Stimulated activated memory B cell treated with anti-CD40 and anti-IgM and Interleukin-4, amounts not matched to agents 10 μg/mL and 1 μg/mL and 100 μg/mL, for 72 hours (primary cell): ENCODE measurements at regions not wholly inside any gene's neighbourhood (a gene's known extent, or its start where the extent isn't known, plus 50 kb on each side); places are given as distances from the start of the nearest gene placed in this dataset.

Experiments
- ATAC-seq: fragments of 150-1000 bp; cut with Tn5 transposase; 2 replicates; pipeline ENCODE4 v1.10.0; 2021
- H3K27ac Mint-ChIP-seq: one replicate; pipeline ENCODE4 v1.8.0; 2022; ENCODE audit warnings: mild to moderate bottlenecking, mixed read lengths
- H3K27me3 Mint-ChIP-seq: one replicate; pipeline ENCODE4 v1.8.0; 2022; ENCODE audit warnings: mixed read lengths
- H3K36me3 Mint-ChIP-seq: one replicate; pipeline ENCODE4 v1.8.0; 2022; ENCODE audit warnings: mixed read lengths
- H3K4me1 Mint-ChIP-seq: one replicate; pipeline ENCODE4 v1.8.0; 2022; ENCODE audit warnings: mixed read lengths
- H3K4me3 Mint-ChIP-seq: one replicate; pipeline ENCODE4 v1.8.0; 2022; ENCODE audit warnings: mild to moderate bottlenecking, moderate library complexity, mixed read lengths
- H3K9me3 Mint-ChIP-seq: one replicate; pipeline ENCODE4 v1.8.0; 2022; ENCODE audit warnings: mixed read lengths

DNA sequence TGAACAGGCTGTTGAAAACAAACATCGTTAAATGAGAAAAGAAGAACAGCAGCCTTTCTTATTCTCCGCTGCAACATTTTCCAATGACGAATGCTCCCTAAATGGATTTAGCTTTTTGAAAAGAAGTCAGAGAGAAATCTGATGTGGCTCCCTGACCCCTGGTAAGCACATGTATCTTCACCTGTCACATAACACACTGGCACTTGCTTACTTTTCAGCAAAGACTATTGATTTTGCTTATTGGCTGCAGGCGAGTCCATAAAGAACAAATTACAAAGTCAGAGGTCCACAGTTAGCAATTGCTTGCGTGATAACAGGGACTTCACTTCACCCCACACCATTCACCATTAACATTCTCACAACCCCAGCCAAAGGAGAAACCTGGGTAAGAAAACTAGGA, 362.8 kb downstream of the GPATCH2 start:
- no peak for ATAC-seq
- Mint-ChIP-seq H3K9me3 (no peaks in the 10 kb centered on the region), H3K27me3 (no peaks in the 10 kb centered on the region), H3K27ac (no peak overlapping the region), H3K4me1 (no peaks in the 10 kb centered on the region), H3K4me3 (no peak overlapping the region), H3K36me3 (no peaks in the 10 kb centered on the region)

DNA sequence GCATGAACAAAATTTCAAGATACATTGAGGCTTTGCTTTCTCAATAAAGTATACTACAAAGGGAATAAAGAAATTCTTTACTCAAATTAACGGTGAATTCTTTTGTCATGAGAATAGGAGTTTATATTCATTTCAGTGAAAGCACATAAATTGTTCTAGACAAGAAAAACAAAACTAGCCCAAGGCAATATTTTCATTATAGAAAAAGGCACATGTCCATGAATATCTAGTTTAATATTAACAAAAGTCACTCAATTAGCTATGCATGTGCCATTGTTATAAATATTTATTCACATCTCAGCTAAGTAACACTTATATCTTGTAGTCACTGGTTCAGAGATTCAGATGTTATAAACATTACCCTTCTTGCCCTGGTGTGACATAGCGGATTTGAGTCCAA, 369.3 kb downstream of the GPATCH2 start:
- Mint-ChIP-seq H3K4me3 (no peak overlapping the region), H3K4me1 (no peaks in the 10 kb centered on the region), H3K36me3 (no peaks in the 10 kb centered on the region), H3K27me3 (no peaks in the 10 kb centered on the region), H3K27ac (no peak overlapping the region), H3K9me3 (no peaks in the 10 kb centered on the region)
- ATAC-seq: no peak

DNA sequence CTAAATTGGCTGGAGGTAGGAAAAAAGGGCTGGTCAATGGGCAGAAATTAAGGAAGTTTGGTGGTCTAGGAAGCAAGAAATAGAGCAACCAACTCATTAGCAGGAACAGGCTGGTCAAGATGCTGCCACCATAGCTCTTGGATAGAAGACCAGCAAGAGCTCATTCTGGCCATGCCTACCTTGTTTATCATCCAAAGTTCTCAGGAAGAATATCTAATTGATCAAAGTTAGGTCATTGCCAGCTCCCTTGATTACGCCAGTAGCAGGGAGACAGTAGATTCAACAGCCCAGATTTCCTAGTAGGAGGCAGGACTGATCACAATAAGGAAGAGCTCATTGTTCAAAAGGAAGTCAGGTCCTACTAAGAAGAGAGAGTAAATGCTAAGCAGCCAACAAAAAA, 370.2 kb downstream of the GPATCH2 start:
- H3K9me3 Mint-ChIP-seq: no peaks in the 10 kb centered on the region
- no peaks in the 10 kb centered on the region for H3K4me1 Mint-ChIP-seq
- H3K27ac Mint-ChIP-seq: no peak overlapping the region
- ATAC-seq: no peak
- no peaks in the 10 kb centered on the region for H3K27me3 Mint-ChIP-seq
- no peaks in the 10 kb centered on the region for H3K36me3 Mint-ChIP-seq
- H3K4me3 Mint-ChIP-seq: no peak overlapping the region

DNA sequence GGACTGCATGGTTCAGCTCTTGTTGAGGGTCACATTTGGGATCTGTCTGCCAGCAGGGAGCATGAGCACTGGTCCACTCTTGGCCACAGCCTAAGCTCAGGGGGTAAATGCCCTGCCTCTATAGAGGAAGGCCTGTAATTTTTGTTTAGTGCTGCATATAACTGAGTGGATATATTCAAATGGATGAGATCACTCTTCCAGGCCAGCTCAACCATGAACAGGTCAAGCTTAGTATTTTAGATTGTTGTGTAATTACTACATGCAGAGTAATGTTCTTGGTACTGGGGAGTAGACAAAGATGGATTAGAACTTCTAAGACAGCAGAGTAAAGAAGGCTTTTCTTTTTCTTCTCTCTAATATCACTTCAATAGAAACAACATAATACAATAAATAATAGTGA, 376.9 kb downstream of the GPATCH2 start:
- no peaks in the 10 kb centered on the region for H3K27me3 Mint-ChIP-seq
- H3K36me3 Mint-ChIP-seq: no peaks in the 10 kb centered on the region
- no peaks in the 10 kb centered on the region for H3K4me1 Mint-ChIP-seq
- H3K4me3 Mint-ChIP-seq: no peak overlapping the region
- no peak overlapping the region for H3K27ac Mint-ChIP-seq
- no peaks in the 10 kb centered on the region for H3K9me3 Mint-ChIP-seq
- ATAC-seq: no peak

DNA sequence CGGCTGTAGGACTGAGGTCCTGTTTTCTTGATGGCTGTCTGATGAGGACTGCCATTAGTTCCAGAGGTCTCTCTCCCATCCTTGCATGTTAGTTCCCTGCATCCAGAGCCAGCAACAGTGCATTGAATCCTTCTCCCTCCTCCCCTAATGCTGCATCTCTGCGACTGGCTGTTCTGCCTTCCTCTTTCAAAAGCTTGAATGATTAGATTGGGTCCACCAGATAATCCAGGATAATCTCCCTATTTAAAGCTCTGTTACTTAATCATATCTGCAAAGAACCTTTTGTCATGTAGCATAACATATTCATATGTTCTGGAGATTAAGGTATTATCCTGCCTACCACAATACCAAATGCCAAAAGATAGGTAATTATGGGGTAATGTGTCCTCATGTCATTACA, 377.5 kb downstream of the GPATCH2 start:
- ATAC-seq: no peak
- Mint-ChIP-seq H3K27me3 (no peaks in the 10 kb centered on the region), H3K36me3 (no peaks in the 10 kb centered on the region), H3K4me3 (no peak overlapping the region), H3K9me3 (no peaks in the 10 kb centered on the region), H3K27ac (no peak overlapping the region), H3K4me1 (no peaks in the 10 kb centered on the region)

DNA sequence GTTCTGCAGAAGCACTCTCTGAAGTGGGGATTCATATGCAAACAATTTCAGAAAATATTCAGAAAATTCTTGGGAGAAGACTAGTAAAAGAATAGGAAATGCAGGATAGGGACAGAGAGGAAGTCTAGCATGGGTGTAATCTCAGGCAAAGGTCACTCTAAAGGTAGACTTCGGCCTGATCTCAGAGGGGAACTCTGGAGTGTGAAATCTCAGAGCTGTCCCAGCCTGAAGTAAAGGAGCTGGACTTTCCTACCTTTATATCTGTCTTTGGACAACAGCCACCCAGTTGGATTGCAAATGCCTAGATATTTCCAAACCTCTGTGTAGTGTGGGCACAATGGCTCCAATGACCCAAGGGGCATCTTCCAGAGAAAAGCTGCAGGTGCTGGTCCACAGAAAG, 379.8 kb downstream of the GPATCH2 start:
- Mint-ChIP-seq H3K36me3 (no peaks in the 10 kb centered on the region), H3K9me3 (no peaks in the 10 kb centered on the region), H3K27me3 (no peaks in the 10 kb centered on the region), H3K27ac (no peak overlapping the region), H3K4me3 (no peak overlapping the region), H3K4me1 (no peaks in the 10 kb centered on the region)
- ATAC-seq: no peak

DNA sequence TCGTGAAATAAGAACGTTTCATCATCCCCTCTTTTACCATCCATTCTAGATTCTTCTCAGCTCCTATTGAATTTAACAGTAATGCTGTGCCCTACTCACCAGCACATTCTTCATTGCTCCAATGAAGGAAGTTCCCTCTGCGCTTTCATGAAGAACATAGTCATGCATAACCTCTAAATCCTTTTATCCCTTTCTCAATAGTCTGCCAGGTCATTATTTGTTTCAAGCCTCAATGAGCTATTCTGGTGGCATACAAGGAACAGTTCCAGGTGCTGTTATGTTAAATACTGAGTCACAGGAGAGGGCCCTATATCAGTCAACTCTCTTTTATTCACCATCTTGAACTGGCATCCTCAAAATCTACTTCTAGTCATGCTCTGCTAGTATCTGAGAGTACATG, 381.0 kb downstream of the GPATCH2 start:
- H3K9me3 Mint-ChIP-seq: no peaks in the 10 kb centered on the region
- H3K36me3 Mint-ChIP-seq: no peaks in the 10 kb centered on the region
- H3K4me3 Mint-ChIP-seq: no peak overlapping the region
- H3K27me3 Mint-ChIP-seq: no peaks in the 10 kb centered on the region
- H3K4me1 Mint-ChIP-seq: no peaks in the 10 kb centered on the region
- no peak overlapping the region for H3K27ac Mint-ChIP-seq
- no peak for ATAC-seq

DNA sequence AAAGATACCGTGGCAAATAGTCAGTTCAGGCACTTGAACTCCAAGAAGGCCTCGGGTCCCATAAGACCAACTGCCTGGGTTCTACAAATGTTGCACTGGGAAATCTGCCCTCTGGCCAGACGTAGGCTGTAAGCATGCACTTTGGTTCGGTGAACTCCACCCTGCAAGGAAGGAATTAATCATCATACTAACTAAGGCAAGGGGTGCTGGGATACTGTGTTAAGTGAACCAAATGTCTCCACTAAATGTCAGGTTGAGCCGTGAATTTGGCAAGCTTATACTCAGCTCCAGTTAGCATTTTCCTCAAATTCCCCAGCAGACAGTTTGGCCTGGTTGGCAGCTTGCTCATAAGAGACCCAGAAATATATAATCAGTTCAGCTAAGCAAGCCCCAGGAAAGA, 385.9 kb downstream of the GPATCH2 start:
- no peak overlapping the region for H3K27ac Mint-ChIP-seq
- H3K4me3 Mint-ChIP-seq: no peak overlapping the region
- ATAC-seq: no peak
- H3K36me3 Mint-ChIP-seq: no peaks in the 10 kb centered on the region
- H3K27me3 Mint-ChIP-seq: no peaks in the 10 kb centered on the region
- H3K4me1 Mint-ChIP-seq: no peaks in the 10 kb centered on the region
- H3K9me3 Mint-ChIP-seq: no peaks in the 10 kb centered on the region

DNA sequence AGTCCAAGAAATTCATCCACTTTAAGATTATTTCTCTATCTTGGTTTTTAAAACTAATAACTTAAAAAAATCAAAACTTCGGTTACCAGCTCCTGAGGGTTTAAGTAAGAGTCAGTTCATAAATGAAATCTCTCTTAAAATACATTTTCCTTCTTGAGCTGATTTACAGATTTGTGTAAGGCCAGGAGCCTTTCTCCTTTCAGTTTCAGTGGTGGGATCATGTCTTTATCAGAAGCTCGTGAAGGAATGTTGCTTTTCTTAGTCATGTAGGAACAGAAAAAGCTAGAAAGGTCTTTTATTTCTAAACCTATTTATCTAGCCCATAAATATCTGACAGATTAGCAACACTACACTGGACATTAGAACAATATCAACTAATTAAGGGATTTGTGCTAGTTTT, 390.2 kb downstream of the GPATCH2 start:
- no peak for ATAC-seq
- Mint-ChIP-seq H3K36me3 (no peaks in the 10 kb centered on the region), H3K4me1 (no peaks in the 10 kb centered on the region), H3K27me3 (no peaks in the 10 kb centered on the region), H3K4me3 (no peak overlapping the region), H3K27ac (no peak overlapping the region), H3K9me3 (no peaks in the 10 kb centered on the region)

DNA sequence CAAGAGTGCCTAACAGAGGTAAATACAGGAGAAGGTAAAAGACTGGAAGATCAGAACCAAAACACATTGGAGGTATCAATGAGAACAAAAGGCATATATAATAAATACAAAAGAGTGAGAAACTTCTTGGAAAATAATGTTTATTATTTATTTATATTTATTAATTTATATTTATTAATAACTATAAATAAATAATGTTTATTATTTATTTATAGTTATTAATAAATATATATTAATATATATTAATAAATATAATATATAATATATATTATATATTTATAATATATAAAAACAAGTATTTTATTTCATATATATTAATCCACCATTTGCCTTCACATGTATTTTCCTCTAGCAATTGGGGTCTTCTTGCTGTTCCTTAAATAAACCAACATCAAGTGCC, 391.9 kb downstream of the GPATCH2 start:
- Mint-ChIP-seq H3K27ac (no peak overlapping the region), H3K4me3 (no peak overlapping the region), H3K27me3 (no peaks in the 10 kb centered on the region), H3K9me3 (no peaks in the 10 kb centered on the region), H3K4me1 (no peaks in the 10 kb centered on the region), H3K36me3 (no peaks in the 10 kb centered on the region)
- ATAC-seq: no peak

DNA sequence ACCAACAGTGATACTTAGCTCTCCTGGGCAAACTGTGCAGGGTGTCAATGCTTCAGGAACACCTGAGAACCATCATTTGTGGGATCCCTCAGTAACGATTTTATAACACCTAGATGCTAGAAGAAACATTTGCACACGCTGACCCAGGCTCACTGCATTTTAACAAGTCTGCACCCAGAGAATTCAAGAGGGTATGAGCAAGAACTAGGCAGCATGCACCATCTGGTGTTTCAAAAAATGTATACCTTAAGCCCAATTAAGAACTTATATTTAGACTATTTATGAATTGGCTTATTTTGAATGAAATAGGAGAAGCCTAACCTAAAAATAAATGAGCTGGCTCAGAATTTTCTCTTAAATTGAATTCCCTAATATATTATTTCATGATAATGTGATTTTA, 400.5 kb downstream of the GPATCH2 start:
- H3K4me3 Mint-ChIP-seq: no peak overlapping the region
- H3K36me3 Mint-ChIP-seq: no peaks in the 10 kb centered on the region
- H3K27me3 Mint-ChIP-seq: no peaks in the 10 kb centered on the region
- H3K27ac Mint-ChIP-seq: no peak overlapping the region
- H3K4me1 Mint-ChIP-seq: no peaks in the 10 kb centered on the region
- H3K9me3 Mint-ChIP-seq: peaks cover 6% of the 10 kb centered on the region
- no peak for ATAC-seq

DNA sequence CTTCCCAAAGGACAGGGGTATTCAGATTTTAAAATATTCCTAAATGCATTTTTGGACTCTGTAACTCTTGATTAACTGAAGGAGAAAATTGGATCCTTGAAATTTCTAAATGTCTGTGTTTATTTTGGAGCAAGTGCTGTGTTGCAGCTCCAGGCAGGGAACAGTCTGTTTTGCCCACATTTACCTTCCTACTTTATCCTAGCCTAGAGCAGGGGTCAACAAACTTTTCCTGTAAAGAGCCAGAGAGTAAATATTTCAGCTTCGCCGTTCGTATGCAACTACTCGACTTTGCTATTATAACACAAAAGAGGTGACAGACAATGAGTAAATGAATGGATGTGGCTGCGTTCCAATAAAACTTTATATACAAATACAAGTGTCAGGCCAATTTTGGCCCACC, 402.2 kb downstream of the GPATCH2 start:
- no peak overlapping the region for H3K27ac Mint-ChIP-seq

DNA sequence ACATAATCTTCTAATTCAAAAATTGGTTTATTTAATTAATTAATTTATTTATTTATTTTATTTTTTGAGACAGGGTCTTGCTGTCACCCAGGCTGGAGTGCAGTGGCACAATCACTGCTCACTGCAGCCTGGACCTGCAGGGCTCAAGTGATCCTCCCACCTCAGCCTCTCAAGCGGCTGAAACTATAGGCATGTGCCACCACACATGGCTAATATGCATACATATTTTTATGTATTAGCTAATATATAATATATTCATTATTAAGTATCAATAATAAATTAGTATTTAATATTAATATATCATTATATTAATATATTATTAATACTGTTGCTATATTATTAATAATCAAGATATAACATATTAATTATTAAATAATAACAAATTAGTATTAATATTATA, 406.7 kb downstream of the GPATCH2 start:
- no peaks in the 10 kb centered on the region for H3K4me1 Mint-ChIP-seq

More for the DNA sequence above, 402.2 kb downstream of the GPATCH2 start:
- no peak for ATAC-seq
- H3K4me1 Mint-ChIP-seq: no peaks in the 10 kb centered on the region
- H3K4me3 Mint-ChIP-seq: no peak overlapping the region
- H3K9me3 Mint-ChIP-seq: peaks cover 6% of the 10 kb centered on the region
- no peaks in the 10 kb centered on the region for H3K27me3 Mint-ChIP-seq
- H3K36me3 Mint-ChIP-seq: no peaks in the 10 kb centered on the region

DNA sequence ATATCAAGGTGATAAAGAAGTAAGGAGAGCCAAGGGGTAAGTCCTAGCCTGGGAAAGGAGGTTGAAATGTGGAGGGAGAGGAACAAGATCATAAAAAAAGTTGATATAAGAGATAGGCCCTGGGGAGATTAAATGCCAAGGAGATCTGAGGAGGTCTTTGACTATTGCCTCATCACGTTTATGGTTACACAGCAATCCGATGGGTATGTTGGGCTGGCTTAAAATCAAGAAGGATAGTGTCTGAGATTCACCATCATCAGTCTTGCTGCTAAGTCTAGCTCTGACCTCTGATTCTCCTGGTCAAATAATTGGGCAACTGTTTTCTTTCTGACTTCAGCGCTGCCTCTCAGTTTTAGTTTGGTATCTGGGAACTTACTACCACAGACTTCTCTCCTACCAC, 416.3 kb downstream of the GPATCH2 start:
- H3K4me3 Mint-ChIP-seq: no peak overlapping the region
- no peak overlapping the region for H3K27ac Mint-ChIP-seq
- H3K4me1 Mint-ChIP-seq: no peaks in the 10 kb centered on the region
- H3K9me3 Mint-ChIP-seq: no peaks in the 10 kb centered on the region
- no peaks in the 10 kb centered on the region for H3K36me3 Mint-ChIP-seq
- ATAC-seq: no peak
- no peaks in the 10 kb centered on the region for H3K27me3 Mint-ChIP-seq

More for the DNA sequence above, 406.7 kb downstream of the GPATCH2 start:
- Mint-ChIP-seq H3K36me3 (no peaks in the 10 kb centered on the region), H3K27me3 (no peaks in the 10 kb centered on the region), H3K4me3 (no peak overlapping the region), H3K9me3 (peaks cover 3% of the 10 kb centered on the region), H3K27ac (no peak overlapping the region)
- ATAC-seq: no peak

DNA sequence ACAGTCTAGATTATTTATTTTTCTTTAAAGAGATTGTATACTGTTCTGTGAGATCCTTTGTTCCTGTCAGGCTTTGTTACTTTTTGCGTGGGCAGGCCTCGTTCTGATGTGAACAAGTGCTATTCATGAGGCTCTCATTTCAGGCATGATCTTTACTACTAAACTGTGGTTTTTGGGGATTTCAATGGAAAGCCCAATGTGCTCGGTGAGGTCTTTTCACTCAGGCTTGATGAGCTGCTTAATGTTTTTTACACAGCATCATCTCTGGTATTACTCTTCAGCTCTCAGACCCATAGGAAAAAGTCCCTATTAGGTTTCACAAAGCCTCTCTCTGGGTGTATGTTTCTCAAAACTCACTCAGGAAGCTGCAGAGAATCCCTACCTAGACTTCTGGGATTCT, 419.4 kb downstream of the GPATCH2 start:
- ATAC-seq: no peak
- H3K9me3 Mint-ChIP-seq: peaks cover 5% of the 10 kb centered on the region
- no peaks in the 10 kb centered on the region for H3K4me1 Mint-ChIP-seq
- no peak overlapping the region for H3K27ac Mint-ChIP-seq
- H3K27me3 Mint-ChIP-seq: no peaks in the 10 kb centered on the region
- H3K36me3 Mint-ChIP-seq: no peaks in the 10 kb centered on the region
- no peak overlapping the region for H3K4me3 Mint-ChIP-seq

DNA sequence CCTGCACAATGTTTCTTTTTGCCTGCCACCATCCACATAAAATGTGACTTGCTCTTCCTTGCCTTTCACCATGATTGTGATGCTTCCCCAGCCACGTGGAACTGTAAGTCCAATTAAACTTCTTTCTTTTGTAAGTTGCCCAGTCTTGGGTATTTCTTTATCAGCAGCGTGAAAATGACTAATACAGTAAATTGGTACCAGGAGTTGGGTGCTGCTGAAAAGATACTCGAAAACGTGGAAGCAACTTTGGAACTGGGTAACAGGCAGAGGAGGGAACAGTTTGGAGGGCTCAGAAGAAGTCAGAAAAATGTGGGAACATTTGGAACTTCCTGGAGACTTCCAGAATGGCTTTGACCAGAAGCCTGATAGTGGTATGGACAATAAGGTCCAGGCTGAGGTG, 425.3 kb downstream of the GPATCH2 start:
- Mint-ChIP-seq H3K9me3 (peaks cover 16% of the 10 kb centered on the region), H3K4me1 (no peaks in the 10 kb centered on the region), H3K27me3 (no peaks in the 10 kb centered on the region), H3K27ac (no peak overlapping the region), H3K4me3 (no peak overlapping the region), H3K36me3 (no peaks in the 10 kb centered on the region)
- ATAC-seq: no peak

DNA sequence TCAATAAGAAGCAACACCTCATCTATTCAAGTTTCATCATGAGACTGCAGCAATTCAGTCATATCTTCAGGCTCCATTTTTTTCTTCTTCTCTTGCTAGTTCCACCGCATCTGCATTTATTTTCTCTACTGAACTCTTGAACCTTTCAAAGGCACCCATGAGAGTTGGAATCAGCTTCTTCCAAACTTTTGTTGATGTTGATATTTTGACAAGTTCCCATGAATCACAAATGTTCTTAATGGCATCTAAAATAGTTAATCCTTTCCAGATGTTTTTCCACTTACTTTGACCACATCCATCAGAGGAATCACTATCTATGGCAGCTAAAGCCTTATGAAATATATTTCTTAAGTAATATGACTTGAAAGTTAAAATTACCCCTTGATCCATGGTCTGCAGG, 434.3 kb downstream of the GPATCH2 start:
- no peak overlapping the region for H3K27ac Mint-ChIP-seq
- no peaks in the 10 kb centered on the region for H3K27me3 Mint-ChIP-seq
- ATAC-seq: no peak
- no peaks in the 10 kb centered on the region for H3K36me3 Mint-ChIP-seq
- peaks cover 4% of the 10 kb centered on the region for H3K9me3 Mint-ChIP-seq
- H3K4me1 Mint-ChIP-seq: no peaks in the 10 kb centered on the region
- H3K4me3 Mint-ChIP-seq: no peak overlapping the region
